GM12865 (cell line): ENCODE measurements at regions not wholly inside any gene's neighbourhood (a gene's known extent, or its start where the extent isn't known, plus 50 kb on each side); places are given as distances from the start of the nearest gene placed in this dataset.

ENCODE experiments used
- DNase-seq: peaks from one replicate; pipeline ENCODE4 v3.0.0; 2010; ENCODE audit warnings: low read depth
- H3K4me3 ChIP-seq: 2 replicates; pipeline ENCODE4 v1.5.1; 2011; ENCODE audit warnings: mild to moderate bottlenecking, low read depth, low read length, control low read depth
- TF ChIP-seq, protein P1 (sequence below): IDR thresholded peaks from 2 replicates; pipeline ENCODE4 v1.5.1; 2011; ENCODE audit warnings: low read length, control low read depth, low read depth, inconsistent platforms; ENCODE audit not compliant: insufficient read depth; ENCODE audit errors: missing control alignments

DNA sequence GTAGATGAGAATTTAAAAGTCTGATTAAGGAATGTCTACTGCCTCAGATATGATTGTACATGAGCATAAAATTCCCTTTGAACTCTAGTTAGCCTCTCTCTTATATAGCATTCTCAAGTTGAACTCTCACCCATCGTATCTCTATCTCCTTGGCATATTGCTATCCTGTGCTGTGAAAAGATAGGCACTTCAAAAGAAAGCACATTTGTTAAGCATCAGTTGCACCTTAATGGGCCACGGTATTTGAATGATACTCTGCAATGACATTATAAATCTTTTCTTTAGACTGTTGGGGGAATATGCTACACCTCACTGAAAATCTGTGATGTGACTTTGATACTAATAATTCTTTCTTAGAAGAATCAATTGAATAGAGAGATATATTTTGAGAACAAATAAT is 570.7 kb downstream of the JRKL start:
- TF ChIP-seq, protein P1, sequence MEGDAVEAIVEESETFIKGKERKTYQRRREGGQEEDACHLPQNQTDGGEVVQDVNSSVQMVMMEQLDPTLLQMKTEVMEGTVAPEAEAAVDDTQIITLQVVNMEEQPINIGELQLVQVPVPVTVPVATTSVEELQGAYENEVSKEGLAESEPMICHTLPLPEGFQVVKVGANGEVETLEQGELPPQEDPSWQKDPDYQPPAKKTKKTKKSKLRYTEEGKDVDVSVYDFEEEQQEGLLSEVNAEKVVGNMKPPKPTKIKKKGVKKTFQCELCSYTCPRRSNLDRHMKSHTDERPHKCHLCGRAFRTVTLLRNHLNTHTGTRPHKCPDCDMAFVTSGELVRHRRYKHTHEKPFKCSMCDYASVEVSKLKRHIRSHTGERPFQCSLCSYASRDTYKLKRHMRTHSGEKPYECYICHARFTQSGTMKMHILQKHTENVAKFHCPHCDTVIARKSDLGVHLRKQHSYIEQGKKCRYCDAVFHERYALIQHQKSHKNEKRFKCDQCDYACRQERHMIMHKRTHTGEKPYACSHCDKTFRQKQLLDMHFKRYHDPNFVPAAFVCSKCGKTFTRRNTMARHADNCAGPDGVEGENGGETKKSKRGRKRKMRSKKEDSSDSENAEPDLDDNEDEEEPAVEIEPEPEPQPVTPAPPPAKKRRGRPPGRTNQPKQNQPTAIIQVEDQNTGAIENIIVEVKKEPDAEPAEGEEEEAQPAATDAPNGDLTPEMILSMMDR, result no peak
- no peak for DNase-seq
- H3K4me3 ChIP-seq, result no peak overlapping the region

DNA sequence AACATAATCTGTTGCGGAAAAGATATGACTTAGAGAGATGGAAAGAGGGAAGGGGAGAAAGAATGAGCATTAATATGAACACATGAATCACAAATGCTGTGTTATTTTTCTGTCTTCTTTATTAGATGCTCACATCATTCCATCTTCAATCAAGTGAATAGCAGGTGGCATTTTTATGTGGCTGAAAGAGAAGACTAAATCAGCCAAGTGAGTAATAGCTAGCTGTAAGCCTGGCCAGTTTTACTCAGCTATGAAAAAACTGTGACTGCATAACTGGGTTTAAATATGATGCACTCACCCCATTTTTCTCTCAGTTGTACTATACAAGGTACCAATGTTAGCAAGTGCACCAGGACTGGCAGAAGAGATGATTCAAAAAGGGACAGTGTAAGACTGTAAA is 571.1 kb downstream of the JRKL start:
- DNase-seq, result no peak
- H3K4me3 ChIP-seq, result no peak overlapping the region
- TF ChIP-seq, protein P1, result no peak

DNA sequence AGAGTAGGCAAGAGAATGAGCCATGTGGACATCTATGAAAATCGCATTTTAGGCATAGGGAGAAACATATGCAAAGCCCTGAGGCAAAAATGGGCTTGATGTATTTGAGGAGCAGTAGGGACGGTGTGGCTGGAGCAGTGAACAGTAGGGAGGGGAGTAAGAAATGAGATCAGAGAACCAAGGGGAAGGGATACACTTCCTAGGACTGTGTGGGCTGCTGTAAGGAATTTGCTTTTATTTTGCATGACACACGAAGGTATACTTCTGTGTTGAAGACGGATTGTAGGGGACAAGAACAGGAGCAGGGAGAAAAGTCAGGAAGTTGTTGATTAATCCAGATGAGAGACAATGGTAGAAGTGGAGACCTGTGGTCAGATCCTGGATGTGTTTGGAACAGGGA is 572.1 kb downstream of the JRKL start:
- no peak overlapping the region for H3K4me3 ChIP-seq
- TF ChIP-seq, protein P1, result no peak
- DNase-seq, result no peak

DNA sequence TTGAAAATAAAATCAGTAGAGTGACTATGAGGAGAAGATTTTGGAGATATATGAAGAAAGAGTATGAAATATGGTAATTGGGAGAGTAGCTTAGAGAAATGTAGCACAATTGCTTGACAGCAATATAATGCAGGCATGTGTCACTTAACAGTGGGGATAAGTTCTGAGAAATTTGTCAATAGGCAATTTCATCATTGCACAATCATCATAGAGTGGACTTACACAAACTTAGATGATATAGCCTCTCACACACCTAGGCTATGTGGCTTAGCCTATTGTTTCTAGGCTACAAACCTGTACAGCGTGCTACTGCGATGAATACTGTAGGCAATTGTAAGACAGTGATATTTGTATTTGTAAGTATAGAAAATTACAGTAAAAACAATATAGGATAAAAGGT is 573.6 kb downstream of the JRKL start:
- TF ChIP-seq, protein P1, result no peak
- no peak for DNase-seq
- H3K4me3 ChIP-seq, result no peak overlapping the region

DNA sequence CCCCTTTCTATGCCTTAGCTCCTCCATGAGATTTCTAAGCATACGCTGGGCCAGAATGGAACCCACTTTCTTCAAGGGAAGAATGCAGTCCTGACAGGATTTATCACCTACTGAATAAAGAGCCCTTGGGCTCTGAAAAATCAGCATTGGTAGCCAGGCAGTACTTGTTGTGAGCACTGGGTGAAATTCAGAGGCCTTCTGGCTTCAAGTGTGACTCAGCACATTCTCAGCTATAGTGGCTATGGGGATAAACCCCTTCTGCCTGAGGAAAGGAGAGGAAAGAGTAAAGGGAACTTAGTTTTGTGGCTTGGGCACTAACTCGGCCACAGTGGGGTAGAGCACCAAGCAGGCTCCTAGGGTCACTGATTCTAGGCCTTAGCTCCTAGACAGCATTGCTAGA is 574.8 kb downstream of the JRKL start:
- DNase-seq, result no peak
- no peak overlapping the region for H3K4me3 ChIP-seq
- TF ChIP-seq, protein P1, result no peak

DNA sequence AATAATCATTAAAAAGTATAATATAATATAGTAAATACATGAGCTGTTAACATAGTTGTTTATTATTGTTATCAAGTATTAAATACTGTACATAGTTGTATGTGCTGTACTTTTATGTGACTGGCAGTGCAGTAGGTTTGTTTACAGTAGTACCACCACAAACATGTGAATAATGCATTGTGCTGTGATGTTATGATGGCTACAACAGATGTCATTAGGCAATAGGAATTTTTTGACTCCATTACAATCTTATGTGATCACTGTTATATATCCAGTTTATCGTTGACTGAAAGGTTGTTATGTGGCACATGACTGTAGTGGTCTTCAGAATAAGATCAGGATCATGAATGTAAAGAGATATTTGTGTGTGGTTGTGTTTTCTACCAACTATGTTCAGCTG is 577.8 kb downstream of the JRKL start:
- no peak for DNase-seq
- TF ChIP-seq, protein P1, result no peak
- H3K4me3 ChIP-seq, result no peak overlapping the region

DNA sequence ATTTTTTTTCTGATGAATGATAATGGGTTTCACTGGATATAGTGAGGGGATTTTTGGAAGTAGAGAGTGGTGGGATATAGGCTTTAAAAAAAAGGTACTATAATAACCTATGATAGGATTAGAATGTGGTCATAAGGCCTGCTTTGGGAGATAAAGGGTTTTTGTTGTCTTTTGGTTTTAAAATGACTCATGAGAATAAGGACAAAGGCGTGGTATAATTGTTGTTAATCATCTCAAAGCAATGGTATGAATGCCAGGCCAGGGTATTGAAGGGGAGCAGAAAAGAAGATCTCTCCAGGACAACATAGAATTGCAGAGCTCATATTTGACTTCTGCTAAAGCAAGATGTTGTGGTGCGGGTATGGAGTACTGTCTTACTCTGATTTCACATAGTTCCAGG is 579.4 kb downstream of the JRKL start:
- no peak for DNase-seq
- H3K4me3 ChIP-seq, result no peak overlapping the region
- TF ChIP-seq, protein P1, result no peak
